ENCODE measurements at regions not wholly inside any gene's neighbourhood (a gene's known extent, or its start where the extent isn't known, plus 50 kb on each side); places are given as distances from the start of the nearest gene placed in this dataset.

- ATAC-seq: no peak
- no peak for TF ChIP-seq POU6F1 (CRISPR knock-in tag; IDR thresholded peaks at IDR 0.05; ENCODE audit: borderline replicate concordance, low read depth)
- no peak for TF ChIP-seq TOX (CRISPR knock-in tag; IDR thresholded peaks at IDR 0.05; ENCODE audit: borderline replicate concordance)
- TF ChIP-seq SNAI2 (CRISPR knock-in tag; IDR thresholded peaks at IDR 0.05): no peak
- no peak for TF ChIP-seq ESRRG (CRISPR knock-in tag; IDR thresholded peaks at IDR 0.05)
- no peak for TF ChIP-seq ZNF565 (CRISPR knock-in tag; conservative IDR thresholded peaks at IDR 0.05; ENCODE audit: low read depth)
- TF ChIP-seq ARNTL (CRISPR knock-in tag; IDR thresholded peaks at IDR 0.05; ENCODE audit: borderline replicate concordance, low read depth): no peak
These were observed 96.2 kb upstream of the DLX2 start for GRCh38 chr2:172198908-172199307.

- no peak for ATAC-seq
- no peak for TF ChIP-seq CSDC2 (CRISPR knock-in tag; IDR thresholded peaks at IDR 0.05)
- no peak for TF ChIP-seq TSHZ2 (CRISPR knock-in tag; IDR thresholded peaks at IDR 0.05)
- no peak for TF ChIP-seq PPARA (CRISPR knock-in tag; IDR thresholded peaks at IDR 0.05; ENCODE audit: borderline replicate concordance)
These were observed 97.9 kb upstream of the DLX2 start for GRCh38 chr2:172200495-172201085.

- ATAC-seq: no peak
- TF ChIP-seq ZNF8 (CRISPR knock-in tag; IDR thresholded peaks at IDR 0.05): no peak
- no peak for TF ChIP-seq TCF4 (CRISPR knock-in tag; IDR thresholded peaks at IDR 0.05; ENCODE audit: borderline replicate concordance)
- TF ChIP-seq PATZ1 (CRISPR knock-in tag; IDR thresholded peaks at IDR 0.05; ENCODE audit: borderline replicate concordance): no peak
- TF ChIP-seq ESRRG (CRISPR knock-in tag; IDR thresholded peaks at IDR 0.05): no peak
- no peak for TF ChIP-seq ISL1 (CRISPR knock-in tag; IDR thresholded peaks at IDR 0.05)
- no peak for TF ChIP-seq CSDC2 (CRISPR knock-in tag; IDR thresholded peaks at IDR 0.05)
- no peak for TF ChIP-seq ZFP3 (CRISPR knock-in tag; IDR thresholded peaks at IDR 0.05)
- no peak for TF ChIP-seq GLIS3 (CRISPR knock-in tag; IDR thresholded peaks at IDR 0.05)
- no peak for TF ChIP-seq CSRNP3 (CRISPR knock-in tag; IDR thresholded peaks at IDR 0.05)
- no peak for TF ChIP-seq ZNF565 (CRISPR knock-in tag; conservative IDR thresholded peaks at IDR 0.05; ENCODE audit: low read depth)
- no peak for TF ChIP-seq ZC3H10 (CRISPR knock-in tag; IDR thresholded peaks at IDR 0.05)
- TF ChIP-seq TSHZ2 (CRISPR knock-in tag; IDR thresholded peaks at IDR 0.05): no peak
- no peak for TF ChIP-seq TOX (CRISPR knock-in tag; IDR thresholded peaks at IDR 0.05; ENCODE audit: borderline replicate concordance)
- TF ChIP-seq ARNTL (CRISPR knock-in tag; IDR thresholded peaks at IDR 0.05; ENCODE audit: borderline replicate concordance, low read depth): no peak
- no peak for TF ChIP-seq CREB5 (CRISPR knock-in tag; IDR thresholded peaks at IDR 0.05; ENCODE audit: low read depth)
- TF ChIP-seq POU6F1 (CRISPR knock-in tag; IDR thresholded peaks at IDR 0.05; ENCODE audit: borderline replicate concordance, low read depth): no peak
These were observed 101.6 kb upstream of the DLX2 start for GRCh38 chr2:172204309-172204708.

All from SK-N-SH treated with all-trans-retinoic acid at 6 μM for 48 hours (cell line).